NCI-H187 treated with DMSO at 0.1 percent for 48 hours (cell line): ENCODE measurements at regions not wholly inside any gene's neighbourhood (a gene's known extent, or its start where the extent isn't known, plus 50 kb on each side); places are given as distances from the start of the nearest gene placed in this dataset.
"Not testable (repeated sequence)": the region's sequence is repeated elsewhere in the genome, so short reads cannot be mapped to it uniquely, and the experiment has no call there.

ENCODE experiments used
- DNase-seq: peaks from one replicate; lab custom pipeline; 2025; lab: John Stamatoyannopoulos, UW

GRCh38 chr14:36411951-36412350, 91.5 kb upstream of the MBIP start:
- not testable (repeated sequence) for DNase-seq

GRCh38 chr14:36408388-36408787, 88.0 kb upstream of the MBIP start:
- DNase-seq, result no peak

- no peak for DNase-seq
These were observed 85.3 kb upstream of the MBIP start for GRCh38 chr14:36405589-36406274.

GRCh38 chr14:36402867-36403266, 82.4 kb upstream of the MBIP start:
- DNase-seq, result no peak

DNA sequence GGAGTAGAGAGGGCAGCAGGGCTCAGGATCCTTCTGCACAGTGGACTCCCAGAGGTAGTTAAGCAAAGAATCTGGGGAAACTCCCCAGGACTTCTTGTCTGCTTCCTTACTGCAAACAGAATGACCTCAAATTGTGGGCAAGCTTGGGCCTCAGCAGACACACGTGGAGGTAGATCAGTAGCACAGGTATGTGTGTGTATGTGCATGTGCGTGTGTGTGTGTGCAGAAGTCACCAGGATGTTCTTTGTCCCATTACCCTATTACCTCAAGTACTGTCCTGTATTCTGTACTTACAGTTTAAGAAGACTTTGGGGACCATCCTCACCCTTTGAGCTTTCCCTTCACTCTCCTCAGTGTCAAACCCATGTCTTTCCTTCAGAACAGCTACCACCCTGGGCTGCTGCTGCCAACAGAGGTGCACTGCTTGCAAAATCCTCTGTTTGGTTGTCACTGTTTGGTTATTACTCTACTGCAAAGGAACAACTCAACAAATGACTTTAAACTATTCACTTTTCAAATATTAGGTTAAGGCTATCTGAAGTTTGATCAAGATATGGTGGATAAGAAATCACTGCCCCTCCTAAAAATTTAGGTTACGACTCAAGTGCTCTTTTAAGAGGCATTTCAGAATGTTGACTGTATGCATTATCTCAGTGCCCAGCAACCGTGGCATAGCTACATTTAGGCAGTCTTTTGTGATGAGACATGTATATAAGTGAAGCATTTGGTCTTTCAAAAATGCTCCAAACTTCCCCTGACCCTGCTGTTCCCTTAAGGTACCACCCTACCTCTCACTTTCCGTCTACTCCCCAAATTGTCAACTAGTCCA, 78.2 kb upstream of the MBIP start:
- no peak for DNase-seq

GRCh38 chr14:36397357-36397756, 76.9 kb upstream of the MBIP start:
- no peak for DNase-seq

- DNase-seq, result no peak
These were observed 76.4 kb upstream of the MBIP start for GRCh38 chr14:36396798-36397197.

GRCh38 chr14:36394593-36394992, 74.2 kb upstream of the MBIP start:
- DNase-seq, result no peak

GRCh38 chr14:36390718-36391117, 70.3 kb upstream of the MBIP start:
- DNase-seq, result no peak

GRCh38 chr14:36383767-36384431, 63.5 kb upstream of the MBIP start:
- peak; percentile 87 for DNase-seq

DNA sequence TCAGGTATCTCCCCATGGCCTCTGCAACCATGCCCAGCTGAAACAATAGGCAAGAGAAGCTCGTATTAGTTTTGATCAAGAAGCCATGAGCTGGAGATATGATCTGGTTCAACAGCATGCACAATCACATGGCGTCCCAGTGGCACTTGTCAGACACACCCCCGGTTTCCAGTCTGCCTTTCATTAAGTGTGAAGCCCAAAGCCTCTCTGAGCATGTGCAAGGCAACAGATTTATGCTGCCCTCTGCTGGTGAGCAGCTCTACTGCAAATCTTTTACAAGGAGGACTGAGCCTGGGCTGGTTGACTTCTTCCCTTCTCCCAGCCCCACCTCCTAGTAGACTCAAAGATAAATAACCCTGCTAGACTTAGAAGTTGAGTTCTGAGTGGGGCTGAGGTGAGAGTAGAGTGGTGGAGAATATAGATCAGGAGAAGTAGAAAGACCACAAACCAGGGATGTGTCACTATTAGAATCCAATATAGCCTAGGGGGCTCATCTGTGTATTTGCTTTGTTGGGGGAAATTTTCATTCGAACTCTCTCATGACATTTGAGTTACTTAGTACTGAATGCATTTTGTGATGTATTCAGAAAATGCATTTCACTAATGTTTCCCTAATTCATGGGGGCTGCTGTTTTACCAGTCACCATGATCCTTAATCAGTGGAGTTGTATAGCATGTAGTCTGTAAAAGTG, 53.7 kb upstream of the MBIP start:
- DNase-seq, result peak; percentile 87
